Neuron (in vitro differentiated cells): ENCODE measurements at regions not wholly inside any gene's neighbourhood (a gene's known extent, or its start where the extent isn't known, plus 50 kb on each side); places are given as distances from the start of the nearest gene placed in this dataset.

ENCODE experiments used
- H2AFZ ChIP-seq: one replicate; pipeline ENCODE4 v1.6.1; 2013; ENCODE audit warnings: low read depth, mild to moderate bottlenecking, inconsistent platforms, low read length, moderate library complexity
- H3K27me3 ChIP-seq: one replicate; pipeline ENCODE4 v1.6.1; 2013; ENCODE audit warnings: low read length; ENCODE audit not compliant: insufficient read depth
- H3K36me3 ChIP-seq: one replicate; pipeline ENCODE4 v1.6.1; 2013; ENCODE audit warnings: low read length; ENCODE audit not compliant: insufficient read depth
- H3K4me1 ChIP-seq: one replicate; pipeline ENCODE4 v1.6.1; 2013; ENCODE audit warnings: low read length; ENCODE audit not compliant: insufficient read depth
- H3K4me3 ChIP-seq: 2 replicates; pipeline ENCODE4 v1.5.1; 2013; ENCODE audit warnings: mild to moderate bottlenecking, low read length, moderate library complexity
- H3K9me3 ChIP-seq: one replicate; pipeline ENCODE4 v1.6.1; 2013; ENCODE audit warnings: low read length

DNA sequence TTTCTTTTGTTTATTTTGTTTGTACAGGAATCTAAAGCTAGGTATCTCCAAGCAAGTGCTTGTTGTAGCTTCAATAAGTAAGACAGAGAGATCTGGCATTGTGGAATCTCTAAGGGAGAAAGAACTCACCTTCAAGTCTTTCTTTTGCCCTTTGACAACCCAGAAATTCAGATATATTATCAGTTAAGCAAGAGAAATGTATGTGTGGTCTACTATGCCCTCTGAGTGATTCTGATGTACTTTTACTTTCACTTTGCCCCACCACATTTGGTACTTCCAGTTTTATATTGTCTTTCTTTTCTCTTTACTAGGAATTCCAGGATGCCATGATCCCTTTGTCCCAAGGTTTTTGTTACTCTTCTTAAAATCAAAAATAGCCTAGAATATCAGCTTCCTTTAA is 259.6 kb upstream of the PIK3C3 start:
- Histone ChIP-seq H2AFZ (no peak overlapping the region), H3K27me3 (no peaks in the 10 kb centered on the region), H3K4me3 (no peak overlapping the region), H3K9me3 (no peaks in the 10 kb centered on the region), H3K4me1 (no peaks in the 10 kb centered on the region), H3K36me3 (no peaks in the 10 kb centered on the region)

DNA sequence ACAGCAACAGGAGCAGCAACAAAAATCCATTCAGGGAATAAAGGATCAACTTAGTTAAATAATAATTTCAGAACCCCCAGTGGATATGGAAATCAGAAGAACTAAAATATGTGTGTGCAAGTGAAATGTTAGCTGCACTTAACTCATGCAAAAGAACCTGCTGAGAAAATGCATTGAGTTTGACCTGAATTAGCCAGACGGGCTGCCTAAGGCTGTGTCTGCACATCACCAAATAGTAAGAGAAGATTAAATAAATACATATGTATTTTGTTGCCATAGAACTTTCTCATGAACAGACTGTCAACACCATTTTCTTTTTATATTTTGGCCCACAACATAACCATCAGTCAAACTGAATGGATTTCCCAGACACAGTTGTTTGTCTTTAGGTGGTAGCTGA is 262.0 kb upstream of the PIK3C3 start:
- no peaks in the 10 kb centered on the region for H3K27me3 ChIP-seq
- H3K9me3 ChIP-seq: no peaks in the 10 kb centered on the region
- H3K36me3 ChIP-seq: no peaks in the 10 kb centered on the region
- no peak overlapping the region for H2AFZ ChIP-seq
- no peaks in the 10 kb centered on the region for H3K4me1 ChIP-seq
- no peak overlapping the region for H3K4me3 ChIP-seq

DNA sequence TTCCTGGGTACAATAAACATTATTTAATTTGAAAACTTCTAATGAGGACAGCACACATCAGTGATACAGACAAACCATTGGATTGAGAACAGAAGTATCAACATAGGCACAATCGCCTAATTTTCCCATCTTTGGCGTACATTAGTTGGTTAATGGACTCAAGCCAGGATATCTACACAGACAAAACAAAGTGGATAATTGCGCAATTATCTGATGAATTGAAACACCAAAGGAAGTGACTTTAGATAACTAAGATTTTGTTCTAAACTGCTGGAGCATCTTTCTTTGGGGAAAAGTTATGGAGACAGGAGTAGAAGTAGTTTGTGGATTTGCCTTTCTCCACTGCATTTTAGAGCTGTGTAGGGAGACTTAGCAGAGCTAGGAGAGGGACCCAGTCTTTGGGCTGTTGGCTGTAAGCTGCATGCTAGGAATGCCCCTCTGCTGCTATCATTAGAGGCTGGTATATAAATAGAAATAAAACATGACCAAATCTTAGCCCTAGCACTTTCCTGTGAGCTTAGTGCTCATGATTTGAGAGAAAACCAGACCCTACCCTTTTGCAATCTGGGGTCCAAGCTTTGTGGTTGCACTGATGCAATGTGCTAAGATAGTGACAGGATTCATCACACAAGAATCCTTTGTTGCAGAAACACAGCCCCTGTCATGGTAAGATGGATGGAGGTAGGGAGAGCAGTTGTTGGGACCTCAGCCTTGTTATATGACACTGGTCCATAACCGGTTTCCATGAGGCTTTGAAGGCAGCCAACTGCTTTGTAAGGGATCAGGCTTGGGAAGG is 264.5 kb upstream of the PIK3C3 start:
- no peak overlapping the region for H2AFZ ChIP-seq
- H3K27me3 ChIP-seq: no peaks in the 10 kb centered on the region
- no peaks in the 10 kb centered on the region for H3K9me3 ChIP-seq
- H3K4me3 ChIP-seq: no peak overlapping the region
- H3K4me1 ChIP-seq: no peaks in the 10 kb centered on the region
- H3K36me3 ChIP-seq: no peaks in the 10 kb centered on the region

DNA sequence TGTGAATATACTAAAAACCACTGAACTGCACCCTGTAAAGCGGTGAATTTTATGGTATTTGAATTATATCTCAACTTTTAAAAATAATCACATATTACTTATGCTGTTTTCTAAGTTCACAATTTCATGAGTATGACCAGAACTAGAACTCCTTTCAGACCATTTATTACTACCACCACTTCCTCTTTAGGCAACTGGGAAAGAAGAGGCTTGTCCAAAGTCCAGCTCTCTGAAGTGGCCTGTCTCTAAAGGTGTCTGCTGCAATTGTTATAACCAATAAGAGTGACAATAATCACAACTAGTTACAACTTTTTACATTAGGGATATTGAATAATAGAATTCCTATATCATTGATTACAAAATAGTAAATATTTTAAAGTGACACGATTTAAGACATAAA is 267.9 kb upstream of the PIK3C3 start:
- H3K4me3 ChIP-seq: no peak overlapping the region
- H3K27me3 ChIP-seq: no peaks in the 10 kb centered on the region
- H3K9me3 ChIP-seq: no peaks in the 10 kb centered on the region
- no peaks in the 10 kb centered on the region for H3K36me3 ChIP-seq
- no peak overlapping the region for H2AFZ ChIP-seq
- no peaks in the 10 kb centered on the region for H3K4me1 ChIP-seq

DNA sequence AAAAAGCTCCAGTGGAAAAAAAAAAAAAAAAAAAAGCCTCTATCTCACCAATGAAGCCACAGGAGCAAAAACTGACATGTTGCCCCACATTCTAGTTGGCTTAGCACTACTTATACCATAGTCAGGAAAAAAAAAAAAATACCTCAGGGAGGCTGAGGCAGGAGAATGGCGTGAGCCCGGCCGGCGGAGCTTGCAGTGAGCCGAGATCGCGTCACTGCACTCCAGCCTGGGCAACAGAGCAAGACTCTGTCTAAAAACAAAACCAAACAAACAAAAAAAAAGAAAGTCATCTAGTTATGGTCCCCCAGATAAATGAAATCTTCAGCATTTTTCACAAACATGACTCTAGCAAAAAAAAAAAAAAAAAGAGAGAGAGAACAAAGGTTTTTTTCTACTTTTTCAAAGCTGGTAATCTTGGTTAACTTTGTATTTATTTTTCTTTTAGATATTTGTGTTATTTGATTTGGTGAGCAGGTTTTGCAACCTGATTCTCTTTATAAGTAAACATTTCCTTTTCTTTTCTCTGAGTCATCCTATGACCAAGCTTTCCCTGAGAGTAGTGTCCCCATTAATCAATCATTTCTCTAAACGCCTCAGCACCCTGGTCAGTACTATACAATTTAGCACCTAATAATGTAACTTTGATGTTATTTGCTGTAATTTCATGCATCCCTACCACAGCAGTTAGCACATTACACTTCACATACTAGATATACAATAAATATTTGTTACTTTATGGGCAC is 273.7 kb upstream of the PIK3C3 start:
- no peak overlapping the region for H2AFZ ChIP-seq
- H3K4me3 ChIP-seq: no peak overlapping the region
- no peaks in the 10 kb centered on the region for H3K4me1 ChIP-seq

DNA sequence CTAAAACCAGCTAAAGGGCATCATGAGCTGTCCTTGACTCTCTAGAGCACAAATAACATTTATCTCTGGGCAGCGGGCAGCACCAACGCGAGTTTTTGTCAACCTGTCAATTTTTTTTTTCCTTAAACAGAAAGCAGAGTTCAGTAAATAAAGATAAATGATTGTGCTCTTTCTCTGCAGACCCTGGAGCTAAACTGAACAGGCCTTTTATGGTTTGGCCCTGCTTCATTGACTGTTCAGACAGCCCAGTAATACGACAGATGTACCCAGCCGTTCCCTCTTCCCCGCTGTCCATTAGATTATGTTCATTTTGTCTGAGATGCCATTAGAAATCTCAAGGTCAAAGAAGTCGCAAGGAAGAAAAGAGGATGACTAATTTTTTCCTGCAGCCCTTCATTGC is 280.5 kb upstream of the PIK3C3 start:
- no peaks in the 10 kb centered on the region for H3K36me3 ChIP-seq
- no peaks in the 10 kb centered on the region for H3K27me3 ChIP-seq
- H2AFZ ChIP-seq: no peak overlapping the region
- H3K4me1 ChIP-seq: no peaks in the 10 kb centered on the region
- peaks cover 2% of the 10 kb centered on the region for H3K9me3 ChIP-seq
- no peak overlapping the region for H3K4me3 ChIP-seq

More for the DNA sequence above, 273.7 kb upstream of the PIK3C3 start:
- Histone ChIP-seq H3K36me3 (no peaks in the 10 kb centered on the region), H3K9me3 (no peaks in the 10 kb centered on the region), H3K27me3 (no peaks in the 10 kb centered on the region)

DNA sequence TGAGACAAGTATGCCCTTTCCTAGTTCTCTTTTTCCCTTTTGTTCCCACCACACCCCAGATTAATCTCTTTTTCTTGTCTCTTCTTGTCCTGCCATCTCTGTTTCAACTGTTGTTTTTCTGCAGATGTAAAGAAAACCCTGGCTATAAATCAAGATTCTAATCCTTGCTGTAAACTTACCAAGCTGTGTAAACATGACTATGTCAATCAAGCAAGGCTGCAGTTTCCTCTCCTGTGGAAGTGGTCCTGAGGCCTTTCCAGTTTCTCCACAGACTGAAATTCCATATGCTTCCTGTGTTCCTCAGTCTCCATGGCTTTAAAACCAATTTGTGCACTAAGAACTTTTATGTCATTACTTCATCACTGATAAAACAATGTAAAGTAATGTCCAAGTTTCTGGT is 288.8 kb upstream of the PIK3C3 start:
- Histone ChIP-seq H3K36me3 (no peaks in the 10 kb centered on the region), H3K27me3 (no peaks in the 10 kb centered on the region), H3K4me3 (no peak overlapping the region), H3K9me3 (no peaks in the 10 kb centered on the region), H2AFZ (no peak overlapping the region), H3K4me1 (no peaks in the 10 kb centered on the region)

DNA sequence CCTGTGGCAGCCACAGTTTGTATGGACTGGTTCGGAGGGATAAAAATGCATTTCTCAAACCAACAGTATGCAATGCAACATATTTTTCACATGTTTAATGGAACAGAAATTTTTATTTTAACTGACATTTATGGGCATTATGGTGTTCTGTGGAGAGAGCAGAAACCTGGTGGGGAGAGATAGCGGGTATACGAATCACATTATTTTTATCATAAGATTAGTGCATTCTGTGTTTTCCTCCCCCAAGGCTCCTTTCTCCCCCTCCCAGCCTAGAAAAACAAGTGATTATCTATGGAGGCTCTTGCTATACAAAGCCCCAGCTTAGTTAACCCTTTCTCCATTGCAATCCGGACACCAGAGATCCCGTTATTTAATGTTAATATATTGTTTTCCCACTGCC is 289.8 kb upstream of the PIK3C3 start:
- Histone ChIP-seq H3K4me3 (no peak overlapping the region), H2AFZ (no peak overlapping the region), H3K4me1 (peaks cover 6% of the 10 kb centered on the region), H3K9me3 (no peaks in the 10 kb centered on the region), H3K27me3 (no peaks in the 10 kb centered on the region), H3K36me3 (no peaks in the 10 kb centered on the region)

DNA sequence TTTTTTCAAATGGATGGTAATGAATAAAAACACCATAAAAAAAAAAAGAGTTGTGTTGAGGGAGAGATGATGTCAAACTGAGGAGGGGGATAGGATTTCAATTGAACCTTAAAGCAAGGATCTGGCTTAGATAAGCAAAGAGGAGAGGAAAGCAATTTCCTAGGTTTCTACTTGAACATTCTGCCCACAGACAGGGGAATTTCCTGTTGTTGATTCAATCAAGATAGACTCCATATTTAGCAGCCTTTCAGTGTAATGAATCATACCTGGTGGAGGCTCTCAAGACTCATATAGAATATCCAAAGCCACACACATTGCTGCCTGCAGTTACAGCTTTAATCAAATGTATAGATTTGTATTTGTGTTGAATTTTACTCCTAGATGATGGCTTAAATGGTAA is 294.4 kb upstream of the PIK3C3 start:
- Histone ChIP-seq H2AFZ (no peak overlapping the region), H3K36me3 (no peaks in the 10 kb centered on the region), H3K4me1 (peaks cover 19% of the 10 kb centered on the region), H3K27me3 (no peaks in the 10 kb centered on the region), H3K4me3 (no peak overlapping the region), H3K9me3 (no peaks in the 10 kb centered on the region)

DNA sequence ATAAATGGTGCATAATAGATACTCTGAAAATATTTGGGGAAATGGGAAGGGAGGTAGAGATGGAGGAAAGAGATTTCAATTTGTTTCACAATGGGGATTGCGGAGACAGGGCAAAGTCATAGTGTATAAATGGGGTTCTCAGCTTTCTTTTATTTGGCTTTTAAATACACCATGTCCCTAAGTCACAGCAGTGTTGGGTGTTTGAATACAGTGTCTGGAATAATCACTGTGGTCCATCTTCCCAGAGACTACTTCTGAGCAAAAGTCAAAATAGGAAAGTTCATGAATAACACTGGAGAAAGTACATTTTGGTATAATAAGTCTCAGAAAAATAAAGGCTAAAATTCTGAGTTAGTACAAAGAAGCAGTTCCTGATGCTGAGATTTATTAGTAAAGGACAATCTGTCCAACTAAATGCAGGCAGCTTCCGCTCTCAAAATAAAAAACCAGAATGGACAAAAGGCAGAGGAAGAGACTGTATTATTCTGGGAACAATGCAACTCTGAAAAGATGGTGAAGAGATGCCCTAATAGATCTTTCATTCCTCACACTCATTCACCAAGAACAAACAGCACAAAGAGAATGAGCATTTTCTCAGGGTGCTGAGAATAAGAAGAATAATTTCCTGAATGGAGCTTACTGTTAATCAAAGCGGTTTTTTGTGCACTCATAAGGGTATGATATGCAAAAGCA is 295.4 kb upstream of the PIK3C3 start:
- Histone ChIP-seq H3K36me3 (no peaks in the 10 kb centered on the region), H3K4me1 (peaks cover 19% of the 10 kb centered on the region), H3K4me3 (no peak overlapping the region), H3K27me3 (no peaks in the 10 kb centered on the region), H3K9me3 (no peaks in the 10 kb centered on the region), H2AFZ (no peak overlapping the region)

DNA sequence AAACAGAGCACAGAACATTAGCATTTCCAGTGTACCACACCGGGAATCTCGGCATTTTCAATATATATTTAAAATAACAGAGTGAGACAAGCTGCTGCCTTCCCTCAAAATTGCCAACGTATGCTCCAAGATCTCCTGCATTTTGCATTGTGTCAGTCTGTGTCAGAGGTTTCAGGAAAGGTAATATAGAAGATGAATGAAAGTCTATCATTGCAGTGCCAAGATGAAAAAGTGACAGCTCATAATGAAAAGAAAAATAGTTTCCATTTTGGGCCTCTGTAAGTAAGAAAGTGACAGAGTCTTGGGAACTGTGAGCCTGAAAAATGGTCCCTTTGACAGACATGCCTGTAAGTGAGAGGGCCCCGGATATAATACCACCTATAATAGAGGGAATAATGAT is 297.8 kb upstream of the PIK3C3 start:
- Histone ChIP-seq H3K9me3 (no peaks in the 10 kb centered on the region), H3K27me3 (no peaks in the 10 kb centered on the region), H3K36me3 (no peaks in the 10 kb centered on the region), H2AFZ (no peak overlapping the region), H3K4me3 (no peak overlapping the region), H3K4me1 (peaks cover 19% of the 10 kb centered on the region)

DNA sequence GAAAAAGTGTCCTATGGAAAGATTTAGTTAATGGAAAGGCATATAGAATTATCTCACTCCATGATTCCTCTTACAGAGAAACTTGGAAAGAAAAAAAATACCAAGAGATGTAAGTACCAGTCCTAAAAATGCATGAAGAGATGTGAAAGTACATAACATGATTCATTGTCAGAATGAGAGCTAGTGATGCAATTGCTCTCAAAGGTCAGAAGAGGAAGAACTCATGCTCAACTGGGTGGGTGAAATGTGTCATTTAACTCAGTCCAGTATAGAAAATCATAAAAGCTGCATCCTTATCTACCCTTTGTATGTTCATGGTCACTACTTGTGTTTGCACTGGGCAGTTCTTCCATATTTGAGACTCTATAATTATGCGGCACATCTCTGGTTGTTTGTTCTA is 300.0 kb upstream of the PIK3C3 start:
- Histone ChIP-seq H3K9me3 (no peaks in the 10 kb centered on the region), H3K4me3 (no peak overlapping the region), H3K27me3 (no peaks in the 10 kb centered on the region), H3K4me1 (peaks cover 11% of the 10 kb centered on the region), H3K36me3 (no peaks in the 10 kb centered on the region), H2AFZ (no peak overlapping the region)

DNA sequence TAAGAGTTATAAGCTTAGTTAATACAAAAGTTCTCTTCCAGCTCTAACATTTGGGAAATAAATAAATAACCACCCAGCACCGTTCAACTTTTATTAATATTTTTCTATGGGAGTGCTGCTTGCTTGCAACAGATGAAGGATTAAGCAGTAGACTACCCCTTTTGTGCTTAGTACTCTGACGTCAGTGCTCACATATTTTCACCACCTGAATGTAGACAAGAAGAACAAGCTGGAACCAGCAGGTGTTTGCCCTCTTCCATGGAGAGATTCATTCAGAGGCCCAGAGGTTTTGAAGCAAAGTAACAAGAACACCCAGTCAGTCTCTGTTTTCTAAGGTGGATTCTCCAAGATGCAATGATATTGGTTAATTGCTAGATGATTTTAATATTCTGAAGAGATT is 307.1 kb upstream of the PIK3C3 start:
- Histone ChIP-seq H3K36me3 (no peaks in the 10 kb centered on the region), H3K27me3 (no peaks in the 10 kb centered on the region), H3K4me1 (no peaks in the 10 kb centered on the region), H3K9me3 (no peaks in the 10 kb centered on the region), H2AFZ (no peak overlapping the region), H3K4me3 (no peak overlapping the region)
